ENCODE measurements at regions not wholly inside any gene's neighbourhood (a gene's known extent, or its start where the extent isn't known, plus 50 kb on each side); places are given as distances from the start of the nearest gene placed in this dataset.

DNA sequence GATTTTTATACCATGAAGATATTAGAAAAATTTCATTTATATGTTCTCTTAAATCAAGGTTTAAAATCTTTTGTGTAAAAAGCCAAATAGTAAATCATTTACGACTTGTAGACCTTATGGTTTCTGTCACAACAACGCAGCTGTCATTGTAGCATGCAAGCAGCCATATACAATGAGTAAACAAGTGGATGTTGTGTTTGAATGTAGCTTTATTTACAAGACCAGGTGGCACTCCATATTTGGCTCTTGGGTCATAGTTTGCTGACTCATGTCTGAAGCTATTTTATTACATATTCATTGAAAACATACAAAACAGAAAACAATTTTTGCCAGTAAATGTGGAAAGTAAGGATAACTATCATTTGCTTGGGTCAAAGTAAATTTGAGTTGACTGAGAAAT lies 930.8 kb downstream of the SLITRK5 start:
- no peak for DNase-seq (ENCODE audit: low spot score)

DNA sequence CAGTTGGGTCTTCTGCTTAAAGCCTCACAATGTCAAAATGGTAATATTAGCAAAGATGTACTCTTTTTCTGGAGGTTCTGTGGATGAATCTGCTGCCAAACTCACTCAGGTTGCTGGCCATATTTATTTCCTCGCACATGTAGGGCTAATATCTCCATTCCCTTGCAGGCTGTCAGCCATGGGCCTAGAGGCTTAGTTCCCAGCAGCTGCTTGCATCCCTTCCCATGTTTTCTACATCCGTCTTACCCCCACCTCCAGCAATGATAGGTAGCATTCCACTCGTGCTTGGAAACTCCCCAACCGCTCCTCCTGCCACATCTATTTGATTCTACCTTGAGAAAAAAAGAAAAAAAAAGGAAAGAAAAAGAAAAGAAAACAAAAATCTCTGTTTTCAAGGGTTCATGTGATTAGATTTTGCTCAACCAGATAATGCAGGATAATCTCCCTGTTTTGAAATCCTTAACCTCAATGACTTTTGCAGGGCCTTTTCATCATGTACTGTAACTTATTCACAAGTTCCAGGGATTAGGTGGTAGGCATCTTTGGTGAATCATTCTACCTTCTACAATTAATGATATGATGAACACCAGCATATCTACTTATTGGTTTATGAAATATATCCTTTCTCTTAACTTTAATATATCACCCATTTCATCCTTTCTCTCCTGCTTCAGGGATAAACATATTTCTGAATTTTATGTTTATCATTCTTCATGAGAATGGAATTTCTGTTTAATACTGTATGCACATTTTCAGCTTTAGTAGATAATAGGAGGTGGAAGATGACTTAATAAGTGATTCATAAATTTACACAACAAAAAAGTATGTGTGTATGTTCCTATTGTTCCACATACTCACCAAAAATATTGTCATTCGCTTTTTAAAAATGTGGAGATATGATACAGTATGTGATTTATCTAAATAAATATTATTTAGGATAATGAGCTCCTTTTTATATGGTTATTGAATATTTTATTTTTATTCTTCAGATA lies 931.9 kb downstream of the SLITRK5 start:
- no peak for DNase-seq (ENCODE audit: low spot score)

DNA sequence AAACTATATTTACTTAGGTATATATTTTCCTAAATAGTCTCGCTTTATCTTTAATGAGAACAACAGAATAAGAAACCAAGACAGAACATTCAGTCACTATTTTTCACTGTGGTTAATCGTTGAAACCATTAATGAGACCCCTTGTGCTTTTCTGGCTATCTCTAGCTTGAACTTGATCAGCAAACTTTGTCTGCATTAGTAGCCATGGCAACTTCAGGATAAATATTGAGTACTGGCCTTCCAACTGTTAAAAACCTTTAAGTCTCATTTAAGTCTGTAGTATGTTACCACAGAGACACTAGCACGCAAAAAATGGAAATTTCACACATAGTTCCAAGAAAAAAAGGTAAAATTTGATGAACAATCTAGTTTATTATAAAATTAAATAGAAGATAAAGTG lies 946.0 kb downstream of the SLITRK5 start:
- no peak for DNase-seq (ENCODE audit: low spot score)

DNA sequence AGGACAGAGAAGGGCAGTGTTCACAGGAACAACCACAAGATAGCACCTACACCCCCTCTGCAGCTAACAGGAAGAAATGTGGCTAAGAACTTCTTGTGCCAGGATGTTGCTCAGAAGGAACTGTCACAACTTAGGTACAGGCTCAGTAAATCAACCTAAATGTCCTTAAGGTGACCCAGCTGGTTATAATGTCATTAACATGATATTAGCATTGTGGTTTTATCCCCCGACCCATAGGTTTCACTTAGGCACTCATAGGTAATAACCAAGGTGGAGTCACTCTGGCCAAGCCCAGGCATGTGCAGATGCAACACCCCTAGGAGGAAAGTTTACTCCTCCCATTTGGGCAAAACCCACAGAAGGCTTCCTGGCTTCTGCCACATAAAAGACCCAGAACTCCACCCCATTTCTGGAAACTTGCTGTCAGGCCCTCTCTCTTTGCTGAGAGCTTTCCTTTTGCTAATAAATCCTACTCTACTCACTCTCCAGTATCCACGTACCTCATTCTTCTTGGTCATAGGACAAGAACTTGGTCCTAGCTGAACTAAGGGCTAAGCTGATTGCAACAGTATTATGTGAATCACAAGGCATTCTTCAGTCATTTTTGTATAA lies 951.3 kb downstream of the SLITRK5 start:
- no peak for DNase-seq (ENCODE audit: low spot score)

DNA sequence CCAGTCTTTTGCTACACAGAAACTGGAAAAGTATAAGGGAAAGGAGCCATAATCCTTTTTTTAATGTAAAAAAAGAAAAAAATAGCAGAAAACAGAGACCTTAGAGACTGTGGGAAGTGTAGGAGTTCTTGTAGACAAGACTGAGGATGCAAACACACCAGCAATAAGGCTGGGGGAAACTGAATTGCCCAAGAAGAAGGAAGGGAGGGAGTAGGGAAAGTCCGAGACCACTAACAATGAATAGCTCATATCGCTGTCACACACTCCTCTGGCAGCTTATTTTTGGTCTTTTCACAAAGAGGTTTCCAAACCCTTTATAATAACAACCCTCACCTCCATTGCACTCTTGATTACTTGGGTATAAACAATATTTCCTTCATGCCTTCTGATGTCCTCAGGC lies 952.0 kb downstream of the SLITRK5 start:
- no peak for DNase-seq (ENCODE audit: low spot score)

DNA sequence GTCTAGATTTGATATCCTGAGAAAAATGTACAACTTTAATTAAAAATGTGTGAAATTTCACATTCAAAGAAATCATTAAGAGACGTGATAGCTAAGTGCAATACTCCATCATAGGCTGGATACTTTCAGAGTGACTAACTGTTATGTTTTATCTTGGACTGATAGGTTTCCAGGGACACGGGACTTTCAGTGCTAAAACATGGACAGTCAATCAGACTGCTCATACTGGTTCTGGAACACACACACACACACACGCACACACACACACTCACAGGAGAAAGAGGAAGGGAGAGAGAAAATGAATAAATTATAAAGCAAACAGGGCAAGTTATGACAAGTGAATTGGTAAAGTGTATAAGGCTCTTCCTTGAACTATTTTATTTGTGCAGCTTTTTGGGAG lies 955.9 kb downstream of the SLITRK5 start:
- no peak for DNase-seq (ENCODE audit: low spot score)

DNA sequence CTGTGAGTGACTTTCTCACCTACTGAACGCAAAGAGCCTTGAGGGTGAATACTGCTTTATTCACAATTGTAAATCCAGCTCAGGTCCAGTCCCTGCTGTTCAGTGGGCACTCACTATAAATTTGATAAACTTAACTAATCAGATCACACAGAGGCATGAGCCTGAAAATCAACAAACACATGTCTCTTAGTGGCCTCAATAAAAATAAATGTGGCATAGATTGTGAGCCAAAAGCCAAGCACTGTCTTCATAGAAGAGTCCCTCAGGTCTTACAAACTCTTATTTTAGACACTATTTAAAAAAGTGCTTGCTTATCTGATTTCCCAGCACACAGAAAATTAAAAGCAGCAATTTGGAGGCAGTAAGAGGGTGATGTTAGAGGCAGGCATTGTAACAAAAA lies 957.7 kb downstream of the SLITRK5 start:
- DNase-seq (ENCODE audit: low spot score): no peak

DNA sequence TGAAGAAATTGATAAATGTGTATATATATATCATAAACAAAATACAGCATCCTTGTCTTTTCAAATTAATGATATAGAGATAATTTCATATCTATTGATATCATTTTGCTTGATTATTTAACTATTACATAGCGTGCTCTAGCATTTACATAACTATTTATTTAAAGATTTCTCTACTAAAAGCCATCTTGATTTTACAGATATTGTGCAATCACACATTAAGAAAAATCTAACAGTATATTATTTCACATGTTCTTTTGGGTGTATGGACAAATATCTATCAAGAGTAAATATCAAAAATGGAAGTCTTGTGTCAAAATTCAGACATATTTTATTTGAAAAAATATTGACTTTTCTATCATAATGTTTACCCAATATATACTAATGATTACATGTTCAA lies 966.8 kb downstream of the SLITRK5 start:
- no peak for DNase-seq (ENCODE audit: low spot score)

DNA sequence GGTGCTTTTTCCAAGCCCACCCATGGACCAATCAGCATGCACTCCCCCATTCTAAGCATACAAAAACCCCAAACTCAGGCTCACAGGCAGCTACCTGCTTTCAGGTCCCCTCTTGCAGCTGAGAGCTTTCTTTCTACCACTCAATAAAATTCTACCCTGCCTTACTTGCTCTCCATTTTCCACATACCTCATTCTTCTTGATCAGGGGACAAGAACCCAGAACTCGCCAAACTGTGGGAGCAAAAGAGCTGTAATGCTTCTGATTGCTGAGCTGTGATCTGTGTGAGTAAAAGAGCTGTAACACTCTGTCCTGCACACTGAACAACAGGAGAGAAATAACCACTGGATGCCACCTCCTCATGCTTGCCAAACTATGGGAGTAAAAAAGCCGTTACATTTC lies 972.1 kb downstream of the SLITRK5 start:
- DNase-seq (ENCODE audit: low spot score): no peak

DNA sequence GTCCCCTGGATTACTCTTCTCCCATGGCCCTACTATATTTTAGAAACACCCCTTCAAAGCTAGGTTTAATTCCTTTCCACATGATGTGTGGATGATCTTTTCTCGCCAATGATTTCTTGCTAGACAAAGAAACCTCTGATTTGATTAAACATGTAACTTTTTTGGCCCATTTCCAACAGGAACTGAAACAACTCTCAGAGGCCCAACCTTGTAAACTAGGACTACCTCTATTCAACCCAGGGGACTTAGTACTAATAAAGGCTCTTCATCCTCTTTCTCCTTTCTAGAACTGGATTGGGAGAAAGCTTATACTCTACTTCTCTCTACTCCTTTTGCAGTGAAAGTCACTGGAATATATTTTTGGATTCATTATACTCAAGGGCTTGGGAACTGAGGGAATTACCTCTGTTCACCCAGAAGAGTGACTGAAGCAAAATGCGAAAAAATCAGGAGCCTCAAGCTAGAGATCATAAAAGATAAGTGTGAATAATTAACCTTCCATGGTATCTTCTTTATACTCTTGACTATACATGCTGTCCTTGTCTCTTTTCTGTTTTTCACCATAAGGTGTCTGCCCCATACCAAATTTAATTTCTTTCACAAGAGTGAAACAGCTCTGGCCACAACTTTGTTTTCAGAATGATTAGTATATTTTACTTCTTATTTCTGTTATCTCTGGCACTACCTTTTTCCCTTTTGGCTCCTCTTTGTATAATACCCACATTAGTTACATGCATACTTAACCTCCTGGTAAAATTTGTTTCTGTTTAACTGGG lies 977.6 kb downstream of the SLITRK5 start:
- no peak for DNase-seq (ENCODE audit: low spot score)

DNA sequence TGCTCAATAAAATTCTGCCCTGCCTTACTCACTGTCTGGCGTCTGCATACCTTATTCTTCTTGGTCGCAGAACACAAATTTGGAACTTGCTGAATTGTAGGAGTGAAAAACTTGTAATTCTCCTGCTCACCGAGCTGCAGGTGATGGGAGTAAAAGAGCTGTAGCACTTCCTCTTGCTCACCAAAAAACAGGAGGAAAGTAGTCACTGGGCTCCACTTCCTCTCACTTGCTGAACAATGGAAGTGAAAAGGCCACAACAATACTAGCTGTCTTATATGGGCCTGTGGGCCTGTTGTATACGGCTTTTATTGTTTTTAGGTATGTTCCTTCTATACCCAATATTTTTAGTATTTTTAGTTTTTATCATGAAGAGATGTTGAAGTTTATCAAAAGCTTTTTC lies 978.7 kb downstream of the SLITRK5 start:
- DNase-seq (ENCODE audit: low spot score): no peak

DNA sequence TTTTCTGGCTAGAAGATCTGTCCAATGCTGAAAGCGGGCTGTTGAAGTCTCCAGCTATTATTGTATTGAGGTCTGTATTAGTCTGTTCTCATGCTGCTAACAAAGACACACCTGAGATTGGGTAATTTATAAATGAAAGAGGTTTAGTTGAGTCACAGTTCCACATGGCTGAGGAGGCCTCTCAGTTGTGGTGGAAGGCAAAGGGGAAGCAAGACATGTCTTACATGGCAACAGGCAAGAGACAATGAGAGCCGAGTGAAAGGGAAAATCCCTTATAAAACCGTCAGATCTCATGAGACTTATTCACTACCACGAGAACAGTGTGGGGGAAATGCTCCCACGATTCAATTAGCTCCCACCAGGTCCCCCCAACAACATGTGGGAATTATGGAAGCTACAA lies 980.4 kb downstream of the SLITRK5 start:
- no peak for DNase-seq (ENCODE audit: low spot score)

DNA sequence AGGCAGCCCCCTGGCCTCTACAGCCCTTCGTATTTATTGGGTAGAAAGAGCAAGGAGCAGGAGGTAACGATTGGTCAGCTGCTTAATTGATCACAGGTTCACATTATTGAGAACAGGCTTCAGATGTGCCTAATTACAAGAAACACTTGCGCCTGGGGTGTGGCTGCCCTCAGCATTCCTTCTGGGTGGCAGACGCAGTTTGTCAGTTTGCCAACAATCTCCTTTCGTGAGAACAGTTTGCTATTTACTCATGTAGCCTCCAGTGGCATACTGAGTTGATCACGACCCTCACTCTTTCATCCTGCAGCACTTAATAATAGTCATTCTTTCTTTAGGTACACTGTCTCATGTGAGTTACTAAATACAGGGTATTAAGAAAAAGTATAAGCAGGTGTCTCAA lies 985.6 kb downstream of the SLITRK5 start:
- no peak for DNase-seq (ENCODE audit: low spot score)

DNA sequence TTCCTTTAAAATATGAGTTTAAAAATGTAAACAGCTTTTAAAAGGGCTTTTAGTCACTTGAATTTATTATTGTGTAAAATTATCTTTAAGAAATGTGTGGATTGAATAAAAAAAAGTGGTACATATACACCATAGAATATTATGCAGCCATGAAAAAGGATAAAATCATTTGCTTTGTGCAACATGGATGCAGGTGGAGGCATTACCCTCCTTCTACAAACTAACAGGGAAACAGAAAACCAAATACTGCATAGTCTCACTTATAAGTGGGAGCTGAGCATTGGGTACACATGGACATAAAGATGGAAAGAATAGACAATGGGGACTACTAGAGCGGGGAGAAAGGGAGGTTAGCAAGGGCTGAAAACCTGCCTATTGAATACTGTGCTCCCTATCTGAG lies 999.3 kb downstream of the SLITRK5 start:
- no peak for DNase-seq (ENCODE audit: low spot score)

DNA sequence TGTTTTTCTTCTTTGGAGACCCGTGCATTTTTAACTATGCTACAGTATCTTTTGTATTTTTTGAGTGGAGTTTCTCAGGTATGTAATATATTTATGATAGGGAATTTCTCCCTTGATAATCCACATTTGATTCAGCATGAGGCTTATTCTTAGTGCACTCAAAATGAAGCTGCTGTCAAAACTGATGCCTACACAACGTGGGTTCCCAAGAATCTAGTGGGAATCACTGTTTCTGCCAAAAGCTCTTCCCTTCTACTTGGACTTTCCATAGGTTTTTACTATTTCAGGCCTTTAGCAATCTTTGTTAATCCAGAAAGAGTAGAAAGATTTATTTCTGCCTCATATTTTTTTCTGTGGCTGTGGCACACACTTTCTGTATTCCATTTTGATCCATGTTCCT lies 1003.7 kb downstream of the SLITRK5 start:
- no peak for DNase-seq (ENCODE audit: low spot score)

DNA sequence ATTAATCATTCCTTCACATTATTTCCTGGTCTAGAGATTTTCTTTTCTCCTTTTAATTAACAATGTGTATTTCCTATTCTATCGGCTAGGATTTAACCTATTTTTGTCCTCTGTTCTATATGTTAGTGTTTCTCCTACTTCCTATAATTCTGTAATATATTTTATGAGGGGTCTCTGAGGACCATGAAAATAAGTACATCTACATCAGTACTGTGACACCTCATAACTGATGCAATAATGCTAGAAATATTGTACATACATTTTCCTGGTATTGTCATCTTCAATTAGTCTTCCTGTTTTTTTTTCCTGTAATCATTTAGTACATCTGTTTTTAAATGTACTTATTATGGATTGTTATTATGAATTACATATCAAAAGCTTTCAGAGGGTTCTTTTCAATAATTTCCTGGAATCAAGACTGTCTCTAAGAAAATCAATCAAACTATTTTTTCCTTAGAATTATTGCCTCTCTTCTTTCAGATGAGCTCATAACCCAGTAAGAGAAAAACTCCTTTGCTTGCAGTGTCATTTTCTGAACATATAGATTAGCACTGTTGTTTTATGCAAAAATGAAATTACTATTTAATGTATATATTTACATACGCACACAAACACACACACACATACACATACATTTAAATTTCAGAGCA lies 1004.3 kb downstream of the SLITRK5 start:
- DNase-seq (ENCODE audit: low spot score): no peak

DNA sequence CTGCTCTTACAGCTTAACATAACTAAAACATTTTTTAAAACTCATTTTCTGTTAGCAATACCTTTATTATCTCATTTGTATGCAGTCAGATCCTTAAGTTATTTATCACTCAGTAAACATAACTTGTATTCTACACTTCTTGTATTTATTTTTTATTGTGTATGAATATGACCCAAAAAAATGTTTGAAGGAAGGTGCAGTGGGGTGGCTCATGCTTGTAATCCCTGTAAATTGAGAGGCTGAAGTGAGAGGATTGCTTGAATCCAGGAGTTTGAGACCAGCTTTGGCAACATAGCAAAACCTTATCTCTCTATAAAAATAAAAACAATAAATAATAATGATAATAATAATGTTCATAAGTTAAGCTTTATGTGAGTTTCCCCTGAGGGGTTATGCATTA lies 1004.8 kb downstream of the SLITRK5 start:
- DNase-seq (ENCODE audit: low spot score): no peak

DNA sequence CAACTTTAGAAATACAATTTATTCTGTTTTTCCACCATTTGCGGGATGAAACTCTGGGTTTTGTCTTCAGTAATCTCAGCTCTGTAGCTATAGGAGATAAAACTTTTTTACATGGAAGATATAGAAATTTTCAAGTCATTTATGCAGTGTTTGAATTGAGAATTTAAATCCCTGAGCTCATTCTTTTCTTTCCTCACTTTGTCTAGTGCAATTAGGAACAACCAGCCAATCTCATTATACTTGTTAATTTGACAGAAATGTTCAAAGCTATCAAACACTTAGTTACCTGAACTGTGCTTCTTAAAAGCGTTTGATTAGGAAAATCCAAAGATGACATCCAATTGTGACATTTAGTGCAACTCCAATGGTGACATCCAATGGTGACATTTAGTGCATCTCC lies 1014.3 kb downstream of the SLITRK5 start:
- no peak for DNase-seq (ENCODE audit: low spot score)

DNA sequence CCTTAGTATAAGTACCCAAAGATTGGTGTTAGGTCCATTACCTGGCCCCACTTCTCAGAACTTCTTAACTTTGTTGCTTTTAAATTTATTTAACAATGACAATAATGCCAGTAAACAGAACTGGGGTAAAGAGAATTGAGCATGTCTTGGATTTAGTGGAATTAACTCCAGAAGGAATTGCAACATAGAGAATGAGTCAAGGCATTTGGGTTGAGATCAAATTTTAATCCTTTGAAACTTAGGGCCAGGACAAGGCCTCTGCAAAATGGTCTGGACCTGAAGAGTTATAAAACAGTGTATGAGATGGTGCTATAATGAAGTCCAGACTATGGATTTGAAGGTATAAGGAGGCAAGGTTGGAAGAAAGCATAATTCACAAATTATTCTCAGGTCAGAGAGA lies 1030.4 kb downstream of the SLITRK5 start:
- DNase-seq (ENCODE audit: low spot score): no peak

DNA sequence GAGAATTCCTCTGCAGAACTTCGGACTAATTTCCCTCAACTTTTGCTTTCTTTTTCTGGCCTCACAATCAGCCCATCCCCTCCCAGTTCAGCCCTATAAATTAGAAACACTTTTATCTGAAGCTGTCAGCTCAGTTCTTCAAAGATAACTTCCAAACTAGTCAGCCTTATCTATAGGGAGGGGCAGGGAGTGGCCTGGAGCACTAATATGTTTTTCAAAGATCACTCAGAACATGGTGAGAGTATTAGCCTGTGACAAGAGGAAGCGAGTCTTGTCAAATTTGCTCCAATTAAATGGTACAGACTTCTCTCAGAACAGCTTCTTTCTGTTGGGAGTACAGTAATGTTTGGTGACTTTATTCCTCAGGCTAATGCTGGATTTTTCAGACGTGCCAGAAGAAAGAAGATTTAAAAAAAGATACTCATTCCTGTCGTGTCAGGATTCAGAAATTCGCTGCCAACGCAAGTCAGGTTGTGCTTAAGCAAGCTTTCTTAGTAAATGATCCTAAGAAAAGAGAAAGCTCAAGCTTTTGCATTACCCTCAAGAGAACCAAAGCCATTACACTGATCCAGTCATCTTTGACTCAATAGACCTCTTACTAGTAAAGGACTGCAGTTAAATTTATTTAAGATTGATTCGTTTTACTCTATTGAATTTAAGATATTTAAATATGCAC lies 1033.6 kb downstream of the SLITRK5 start:
- DNase-seq (ENCODE audit: low spot score): no peak

DNA sequence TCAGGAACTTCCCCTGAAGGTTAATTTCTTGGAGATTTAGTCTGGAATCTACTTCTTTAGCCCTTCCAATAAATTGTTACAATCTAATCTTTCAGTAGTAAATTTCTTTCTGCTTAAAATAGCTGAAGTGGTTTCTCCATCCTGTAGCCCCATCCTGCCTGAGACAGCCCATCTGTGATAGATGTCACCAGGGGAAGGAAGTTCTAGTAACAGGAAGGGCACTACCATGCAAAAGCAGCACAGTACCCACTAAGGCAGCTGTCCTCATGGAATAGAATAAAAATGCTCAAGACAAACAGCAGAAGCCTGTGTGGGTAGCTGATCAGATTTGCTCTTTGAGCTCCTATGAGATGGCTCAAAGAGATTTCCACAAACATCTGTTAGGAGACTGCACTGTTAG lies 1036.5 kb downstream of the SLITRK5 start:
- DNase-seq (ENCODE audit: low spot score): no peak

DNA sequence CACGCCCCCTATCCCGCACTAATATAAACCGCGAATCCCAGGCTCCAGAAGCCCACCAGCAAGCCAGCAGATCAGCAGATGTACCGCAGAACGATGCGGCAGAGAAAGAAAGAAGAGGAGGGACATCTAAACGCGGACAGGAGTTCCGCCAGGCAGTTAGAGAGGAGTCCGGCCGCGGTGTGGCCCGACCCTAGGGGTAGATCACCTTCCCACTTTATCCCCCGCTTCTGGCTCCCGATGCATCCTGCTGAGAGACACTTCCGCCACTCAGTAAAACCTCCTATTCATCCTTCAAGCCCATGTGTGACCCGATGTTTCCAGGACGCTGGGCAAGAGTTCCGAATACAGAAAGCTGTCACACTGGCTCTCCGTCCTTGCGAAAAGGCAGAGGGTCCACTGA lies 1046.8 kb downstream of the SLITRK5 start:
- DNase-seq (ENCODE audit: low spot score): no peak
